B cell (primary cell): ENCODE measurements at regions not wholly inside any gene's neighbourhood (a gene's known extent, or its start where the extent isn't known, plus 50 kb on each side); places are given as distances from the start of the nearest gene placed in this dataset.

Experiments used
- ATAC-seq: fragments of 200-7000 bp; cut with Tn5 transposase; one replicate; pipeline ENCODE4 v1.10.0; 2021; ENCODE audit warnings: low read depth, mild to moderate bottlenecking, moderate number of reproducible peaks, moderate library complexity
- CTCF ChIA-PET: fragments of 350-600 bp; sonication (Branson Sonifier 250); formaldehyde crosslinking; loops from one replicate; lab custom pipeline; 2021; ENCODE audit warnings: antibody characterized with exemption, inconsistent platforms; lab: Charles Lee
- POLR2A ChIA-PET: fragments of 350-600 bp; sonication (Branson Sonifier 250); formaldehyde crosslinking; loops from one replicate; lab custom pipeline; 2021; ENCODE audit warnings: antibody characterized with exemption; lab: Charles Lee
- DNase-seq: peaks from one replicate; pipeline ENCODE4 v3.0.0; 2013
- H2AFZ ChIP-seq: 2 replicates; pipeline ENCODE4 v1.6.1; 2012; ENCODE audit warnings: mild to moderate bottlenecking, low read depth, low read length; ENCODE audit not compliant: insufficient read depth, poor library complexity, severe bottlenecking
- H3K27ac ChIP-seq, 2 donors: 1 replicate in 1 of 2; 2 replicates in 1 of 2; pipeline ENCODE4 v1.5.1; 2012 to 2013; ENCODE audit warnings: low read length in 2 of 2, mild to moderate bottlenecking in 2 of 2, moderate library complexity in 1 of 2
- H3K27me3 ChIP-seq, 4 experiments: fragments of 200-600 bp in 1 of 4; sonication (generic) in 1 of 4; replicated peaks in 1 of 4; 1 replicate in 2 of 4; 2 replicates in 2 of 4; pipeline versions ENCODE4 v1.6.1 to v1.7.0; 2013 to 2016; ENCODE audit warnings: low read length in 3 of 4, mild to moderate bottlenecking in 2 of 4, mixed read lengths in 1 of 4, moderate library complexity in 1 of 4; ENCODE audit not compliant: insufficient read depth in 4 of 4, control insufficient read depth in 3 of 4; ENCODE audit errors: control extremely low read depth in 1 of 4
- H3K36me3 ChIP-seq, 2 experiments: replicated peaks in 1 of 2; 1 replicate in 1 of 2; 2 replicates in 1 of 2; pipeline versions ENCODE4 v1.6.1 to v1.7.1; 2013; ENCODE audit warnings: low read length in 1 of 2; ENCODE audit not compliant: insufficient read depth in 2 of 2, control insufficient read depth in 1 of 2; ENCODE audit errors: control extremely low read depth in 1 of 2, extremely low read depth in 1 of 2
- H3K4me1 ChIP-seq, 2 donors: fragments of 200-600 bp in 1 of 2; sonication (generic) in 1 of 2; 1 replicate in 1 of 2; 2 replicates in 1 of 2; pipeline versions ENCODE4 v1.5.1 to v1.6.1; 2013 to 2017; ENCODE audit warnings: low read length in 2 of 2; ENCODE audit not compliant: control insufficient read depth in 2 of 2, insufficient read depth in 2 of 2
- H3K4me2 ChIP-seq: replicated peaks from 2 replicates; pipeline ENCODE3; 2012; ENCODE audit warnings: mild to moderate bottlenecking, low read depth, low read length; ENCODE audit not compliant: poor library complexity, severe bottlenecking
- H3K4me3 ChIP-seq, 5 experiments: fragments of 200-600 bp in 1 of 5; sonication (generic) in 1 of 5; 1 replicate in 3 of 5; 2 replicates in 2 of 5; pipeline versions ENCODE4 v1.5.1 to v1.7.0; 2011 to 2016; ENCODE audit warnings: low read length in 4 of 5, mild to moderate bottlenecking in 4 of 5, low read depth in 2 of 5, control low read depth in 1 of 5, moderate library complexity in 1 of 5; ENCODE audit not compliant: insufficient read depth in 1 of 5; ENCODE audit errors: control extremely low read depth in 1 of 5, extremely low read depth in 1 of 5
- H3K79me2 ChIP-seq: fragments of 200-600 bp; sonication (generic); one replicate; pipeline ENCODE4 v1.6.0; 2016; ENCODE audit warnings: low read length; ENCODE audit not compliant: control insufficient read depth, insufficient read depth
- H3K9ac ChIP-seq: fragments of 200-600 bp; sonication (generic); 2 replicates; pipeline ENCODE4 v1.6.1; 2017; ENCODE audit warnings: mild to moderate bottlenecking, low read length, moderate library complexity
- H3K9me3 ChIP-seq, 3 donors: one replicate each; pipeline versions ENCODE4 v1.6.1 to v1.7.1; 2013; ENCODE audit warnings: low read length in 2 of 3; ENCODE audit not compliant: control insufficient read depth in 2 of 3, insufficient read depth in 1 of 3; ENCODE audit errors: control extremely low read depth in 1 of 3
- H4K20me1 ChIP-seq: 2 replicates; pipeline ENCODE4 v1.6.0; 2012; ENCODE audit warnings: mild to moderate bottlenecking, low read length; ENCODE audit not compliant: insufficient read depth, control insufficient read depth, poor library complexity, severe bottlenecking
- H3K27ac Mint-ChIP-seq: one replicate; pipeline ENCODE4 v1.8.0; 2021; ENCODE audit warnings: mixed read lengths
- H3K27me3 Mint-ChIP-seq: one replicate; pipeline ENCODE4 v1.8.0; 2021; ENCODE audit warnings: mixed read lengths
- H3K4me1 Mint-ChIP-seq: one replicate; pipeline ENCODE4 v1.8.0; 2021; ENCODE audit warnings: mixed read lengths
- H3K4me3 Mint-ChIP-seq: one replicate; pipeline ENCODE4 v1.8.0; 2021; ENCODE audit warnings: mixed read lengths
- H3K9me3 Mint-ChIP-seq: one replicate; pipeline ENCODE4 v1.8.0; 2022; ENCODE audit warnings: mixed read lengths; ENCODE audit not compliant: insufficient read depth
- CTCF ChIP-seq: fragments of 200-600 bp; IDR thresholded peaks from one replicate; pipeline ENCODE4 v1.8.0; 2022; ENCODE audit warnings: antibody characterized with exemption, mild to moderate bottlenecking
- EZH2 ChIP-seq: IDR thresholded peaks from 2 replicates; pipeline ENCODE4 v1.6.1; 2012; ENCODE audit warnings: borderline replicate concordance, low read depth, mild to moderate bottlenecking, moderate library complexity, low read length; ENCODE audit not compliant: insufficient read depth, poor library complexity, severe bottlenecking
- WGBS: methylation state at CpG from one replicate; pipeline ENCODE4 v1.1.5; 2013; ENCODE audit warnings: missing lambda C conversion rate; ENCODE audit not compliant: insufficient coverage; 5-methylcytosine and 5-hydroxymethylcytosine counted together
- intact Hi-C: fragments of 100-400 bp; cut with micrococcal nuclease; formaldehyde crosslinking; loops from one replicate; pipeline ENCODE4 v1.10.0; 2022

DNA sequence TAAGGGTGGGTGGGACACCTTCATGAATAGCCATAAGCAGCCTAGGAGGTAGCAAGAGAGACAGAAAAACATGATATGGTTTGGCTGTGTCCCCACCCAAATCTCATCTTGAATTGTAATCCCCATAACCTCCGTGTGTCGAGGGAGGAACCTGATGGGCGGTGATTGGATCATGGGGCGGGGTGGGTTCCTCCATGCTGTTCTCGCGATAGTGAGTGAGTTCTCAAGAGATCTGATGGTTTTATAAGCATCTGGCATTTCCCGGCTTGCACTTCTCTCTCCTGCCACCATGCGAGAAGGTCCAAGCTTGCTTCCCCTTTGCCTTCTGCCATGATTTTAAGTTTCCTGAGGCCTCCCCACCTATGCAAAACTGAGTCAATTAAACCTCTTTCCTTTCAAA is 259.1 kb upstream of the ERCC4 start:
- Histone ChIP-seq H3K9ac (no peak overlapping the region), H3K27me3 (no peaks in the 10 kb centered on the region), H3K79me2 (no peaks in the 10 kb centered on the region), H4K20me1 (no peaks in the 10 kb centered on the region), H3K36me3 (no peaks in the 10 kb centered on the region), H3K27ac (no peak overlapping the region), H3K4me3 (no peak overlapping the region), H2AFZ (no peak overlapping the region), H3K4me2 (no peak overlapping the region), H3K4me1 (no peaks in the 10 kb centered on the region), H3K9me3 (no peaks in the 10 kb centered on the region)
- Mint-ChIP-seq H3K27me3 (no peaks in the 10 kb centered on the region), H3K4me3 (no peak overlapping the region), H3K27ac (no peak overlapping the region), H3K9me3 (peaks cover 2% of the 10 kb centered on the region), H3K4me1 (no peaks in the 10 kb centered on the region)
- CTCF ChIA-PET = no interaction called here
- ATAC-seq (no peak), DNase-seq (no peak)
- intact Hi-C loops = no loop called here
- POLR2A ChIA-PET = no interaction called here
- 94% methylated on average over 7 of the region's 8 CpGs for WGBS
- no peak for TF ChIP-seq CTCF
- TF ChIP-seq EZH2 = no peak

- Histone ChIP-seq H3K9ac (no peak overlapping the region), H3K4me1 (no peaks in the 10 kb centered on the region), H3K4me2 (no peak overlapping the region), H3K36me3 (no peaks in the 10 kb centered on the region), H3K79me2 (no peaks in the 10 kb centered on the region), H4K20me1 (no peaks in the 10 kb centered on the region), H3K27me3 (no peaks in the 10 kb centered on the region), H3K27ac (no peak overlapping the region), H2AFZ (no peak overlapping the region), H3K4me3 (no peak overlapping the region), H3K9me3 (peaks cover 0 to 1% (median 0%) of the 10 kb centered on the region in 3 donors)
- ATAC-seq (no peak), DNase-seq (no peak)
- CTCF ChIA-PET = interaction anchor here (0.9 kb wide), 1 partner anchor 9 kb away, joined by 3 read pairs; no protein-coding TSS in a partner anchor
- no peaks in the 10 kb centered on the region for H3K27me3 Mint-ChIP-seq
- intact Hi-C loops = no loop called here
- POLR2A ChIA-PET = no interaction called here
- TF ChIP-seq EZH2 (no peak), CTCF (no peak)
- H3K4me1 Mint-ChIP-seq = no peaks in the 10 kb centered on the region
- no peak overlapping the region for H3K4me3 Mint-ChIP-seq
- no peaks in the 10 kb centered on the region for H3K9me3 Mint-ChIP-seq
- no CpG with 5 or more reads among the region's 1 CpG for WGBS
- no peak overlapping the region for H3K27ac Mint-ChIP-seq
Observed at GRCh38 chr16:13665876-13666275, 254.1 kb upstream of the ERCC4 start.
